Endothelial cell (in vitro differentiated cells): ENCODE measurements at regions not wholly inside any gene's neighbourhood (a gene's known extent, or its start where the extent isn't known, plus 50 kb on each side); places are given as distances from the start of the nearest gene placed in this dataset.

Source experiments
- DNase-seq: peaks from one replicate; pipeline ENCODE4 v3.0.0; 2021; ENCODE audit warnings: low spot score
- H3K27ac Mint-ChIP-seq: one replicate; pipeline ENCODE4 v1.8.0; 2021; ENCODE audit warnings: mixed read lengths, inconsistent platforms; ENCODE audit not compliant: unreplicated experiment
- H3K27me3 Mint-ChIP-seq: one replicate; pipeline ENCODE4 v1.8.0; 2021; ENCODE audit warnings: mild to moderate bottlenecking, moderate library complexity, mixed read lengths, inconsistent platforms; ENCODE audit not compliant: unreplicated experiment
- H3K36me3 Mint-ChIP-seq: one replicate; pipeline ENCODE4 v1.8.0; 2021; ENCODE audit warnings: mild to moderate bottlenecking, low read depth, mixed read lengths, inconsistent platforms; ENCODE audit not compliant: unreplicated experiment
- H3K4me1 Mint-ChIP-seq: one replicate; pipeline ENCODE4 v1.8.0; 2021; ENCODE audit warnings: mild to moderate bottlenecking, mixed read lengths, inconsistent platforms; ENCODE audit not compliant: unreplicated experiment
- H3K4me3 Mint-ChIP-seq: one replicate; pipeline ENCODE4 v1.8.0; 2021; ENCODE audit warnings: mild to moderate bottlenecking, mixed read lengths, inconsistent platforms; ENCODE audit not compliant: unreplicated experiment
- H3K9me3 Mint-ChIP-seq: one replicate; pipeline ENCODE4 v1.8.0; 2021; ENCODE audit warnings: mixed read lengths, inconsistent platforms; ENCODE audit not compliant: unreplicated experiment
- CTCF ChIP-seq: fragments of 200-600 bp; sonication (generic); IDR thresholded peaks from one replicate; pipeline ENCODE4 v1.5.0; 2021; ENCODE audit warnings: antibody characterized with exemption; ENCODE audit not compliant: unreplicated experiment

- H3K27me3 Mint-ChIP-seq = peaks cover 4% of the 10 kb centered on the region
- peaks cover 7% of the 10 kb centered on the region for H3K36me3 Mint-ChIP-seq
- H3K4me3 Mint-ChIP-seq = no peak overlapping the region
- H3K9me3 Mint-ChIP-seq = no peaks in the 10 kb centered on the region
- no peak for TF ChIP-seq CTCF
- H3K4me1 Mint-ChIP-seq = no peaks in the 10 kb centered on the region
- no peak overlapping the region for H3K27ac Mint-ChIP-seq
- no peak for DNase-seq
These were observed 184.4 kb upstream of the TOX3 start for GRCh38 chr16:52731219-52731875.

GRCh38 chr16:52729731-52730130 lies 182.8 kb upstream of the TOX3 start:
- Mint-ChIP-seq H3K27me3 (peaks cover 4% of the 10 kb centered on the region), H3K27ac (no peak overlapping the region), H3K9me3 (no peaks in the 10 kb centered on the region), H3K4me3 (no peak overlapping the region), H3K36me3 (peaks cover 7% of the 10 kb centered on the region), H3K4me1 (no peaks in the 10 kb centered on the region)
- TF ChIP-seq CTCF = no peak
- no peak for DNase-seq

GRCh38 chr16:52727849-52728248 lies 180.9 kb upstream of the TOX3 start:
- H3K27me3 Mint-ChIP-seq = peaks cover 4% of the 10 kb centered on the region
- H3K36me3 Mint-ChIP-seq = peaks cover 7% of the 10 kb centered on the region
- TF ChIP-seq CTCF = no peak
- no peaks in the 10 kb centered on the region for H3K9me3 Mint-ChIP-seq
- no peak for DNase-seq
- no peak overlapping the region for H3K4me3 Mint-ChIP-seq
- H3K4me1 Mint-ChIP-seq = no peaks in the 10 kb centered on the region
- H3K27ac Mint-ChIP-seq = no peak overlapping the region

GRCh38 chr16:52727441-52727840 lies 180.5 kb upstream of the TOX3 start:
- no peak for DNase-seq
- peaks cover 1% of the 10 kb centered on the region for H3K27me3 Mint-ChIP-seq
- no peaks in the 10 kb centered on the region for H3K9me3 Mint-ChIP-seq
- no peak overlapping the region for H3K4me3 Mint-ChIP-seq
- peaks cover 5% of the 10 kb centered on the region for H3K36me3 Mint-ChIP-seq
- no peaks in the 10 kb centered on the region for H3K4me1 Mint-ChIP-seq
- no peak for TF ChIP-seq CTCF
- no peak overlapping the region for H3K27ac Mint-ChIP-seq

GRCh38 chr16:52725461-52725860 lies 178.5 kb upstream of the TOX3 start:
- Mint-ChIP-seq H3K4me3 (no peak overlapping the region), H3K36me3 (no peaks in the 10 kb centered on the region), H3K27me3 (no peaks in the 10 kb centered on the region), H3K4me1 (no peaks in the 10 kb centered on the region), H3K27ac (no peak overlapping the region), H3K9me3 (no peaks in the 10 kb centered on the region)
- no peak for DNase-seq
- no peak for TF ChIP-seq CTCF
